ENCODE measurements at regions not wholly inside any gene's neighbourhood (a gene's known extent, or its start where the extent isn't known, plus 50 kb on each side); places are given as distances from the start of the nearest gene placed in this dataset.

GRCh38 chr5:6926491-6927038 lies 213.3 kb downstream of the TENT4A start:
- TF ChIP-seq CTCF (IDR thresholded peaks at IDR 0.05 in 4 of 5, conservative IDR thresholded peaks at IDR 0.05 in 1 of 5) (no peak), POLR2A (IDR thresholded peaks at IDR 0.05) (no peak)
- DNase-seq (no peak), ATAC-seq (no peak)
- Histone ChIP-seq H3K36me3 (no peaks in the 10 kb centered on the region), H3K9me3 (no peaks in the 10 kb centered on the region), H3K27ac (no peak overlapping the region), H3K4me1 (no peaks in the 10 kb centered on the region), H3K27me3 (no peaks in the 10 kb centered on the region), H3K4me3 (no peak overlapping the region)
- in situ Hi-C loops (cut with MboI; ENCODE audit: low sequenced_read_pairs in 4 of 4) = no loop called here
- intact Hi-C loops (cut with DNase I; ENCODE audit: low total_unique reads) = no loop called here

GRCh38 chr5:6936031-6936430 lies 222.8 kb downstream of the TENT4A start:
- TF ChIP-seq POLR2A (IDR thresholded peaks at IDR 0.05) = no peak
- no peak for TF ChIP-seq CTCF (IDR thresholded peaks at IDR 0.05 in 4 of 5, conservative IDR thresholded peaks at IDR 0.05 in 1 of 5)
- in situ Hi-C loops (cut with MboI; ENCODE audit: low sequenced_read_pairs in 4 of 4) (no loop called here), intact Hi-C loops (cut with DNase I; ENCODE audit: low total_unique reads) (no loop called here)
- H3K27me3 ChIP-seq = no peaks in the 10 kb centered on the region
- ATAC-seq = no peak
- DNase-seq = no peak
- no peak overlapping the region for H3K27ac ChIP-seq
- no peaks in the 10 kb centered on the region for H3K36me3 ChIP-seq
- H3K4me3 ChIP-seq = no peak overlapping the region
- no peaks in the 10 kb centered on the region for H3K9me3 ChIP-seq
- no peaks in the 10 kb centered on the region for H3K4me1 ChIP-seq

- H3K4me3 ChIP-seq = no peak overlapping the region
- no peaks in the 10 kb centered on the region for H3K36me3 ChIP-seq
- ATAC-seq = no peak
- H3K9me3 ChIP-seq = no peaks in the 10 kb centered on the region
- H3K27me3 ChIP-seq = no peaks in the 10 kb centered on the region
- H3K4me1 ChIP-seq = no peaks in the 10 kb centered on the region
- DNase-seq = no peak
- intact Hi-C loops (cut with DNase I; ENCODE audit: low total_unique reads) (no loop called here), in situ Hi-C loops (cut with MboI; ENCODE audit: low sequenced_read_pairs in 4 of 4) (no loop called here)
- no peak overlapping the region for H3K27ac ChIP-seq
- TF ChIP-seq POLR2A (IDR thresholded peaks at IDR 0.05) (no peak), CTCF (IDR thresholded peaks at IDR 0.05 in 4 of 5, conservative IDR thresholded peaks at IDR 0.05 in 1 of 5) (no peak)
These were observed 224.4 kb downstream of the TENT4A start for GRCh38 chr5:6937677-6938076.

- intact Hi-C loops (cut with DNase I; ENCODE audit: low total_unique reads) = no loop called here
- Histone ChIP-seq H3K36me3 (no peaks in the 10 kb centered on the region), H3K4me1 (no peaks in the 10 kb centered on the region), H3K27ac (no peak overlapping the region), H3K4me3 (no peak overlapping the region), H3K27me3 (no peaks in the 10 kb centered on the region), H3K9me3 (no peaks in the 10 kb centered on the region)
- DNase-seq = no peak
- in situ Hi-C loops (cut with MboI; ENCODE audit: low sequenced_read_pairs in 4 of 4) = no loop called here
- ATAC-seq = no peak
- TF ChIP-seq POLR2A (IDR thresholded peaks at IDR 0.05) (no peak), CTCF (IDR thresholded peaks at IDR 0.05 in 4 of 5, conservative IDR thresholded peaks at IDR 0.05 in 1 of 5) (no peak)
These were observed 228.4 kb downstream of the TENT4A start for GRCh38 chr5:6941631-6942030.

All from gastrocnemius medialis (tissue), 4 donors.